Immature natural killer cell (primary cell): ENCODE measurements at regions not wholly inside any gene's neighbourhood (a gene's known extent, or its start where the extent isn't known, plus 50 kb on each side); places are given as distances from the start of the nearest gene placed in this dataset.

ENCODE experiments used
- DNase-seq, 3 donors: peaks; one replicate each; pipeline ENCODE4 v3.0.0; 2022; ENCODE audit warnings: mixed read lengths in 1 of 3
- H3K27ac Mint-ChIP-seq, 6 donors: one replicate each; pipeline ENCODE4 v1.8.0; 2020; ENCODE audit warnings: mixed read lengths in 6 of 6, mild to moderate bottlenecking in 5 of 6, inconsistent platforms in 4 of 6, moderate library complexity in 3 of 6
- H3K27me3 Mint-ChIP-seq, 3 donors: one replicate each; pipeline ENCODE4 v1.8.0; 2020 to 2021; ENCODE audit warnings: low read depth in 3 of 3, mild to moderate bottlenecking in 3 of 3, mixed read lengths in 3 of 3, moderate library complexity in 3 of 3, inconsistent platforms in 1 of 3
- H3K36me3 Mint-ChIP-seq, 3 donors: one replicate each; pipeline ENCODE4 v1.8.0; 2020; ENCODE audit warnings: mixed read lengths in 3 of 3, inconsistent platforms in 2 of 3, mild to moderate bottlenecking in 2 of 3
- H3K4me1 Mint-ChIP-seq, 2 donors: one replicate each; pipeline ENCODE4 v1.8.0; 2020; ENCODE audit warnings: inconsistent platforms in 2 of 2, mild to moderate bottlenecking in 2 of 2, mixed read lengths in 2 of 2, moderate library complexity in 1 of 2
- H3K4me3 Mint-ChIP-seq, 5 donors: one replicate each; pipeline ENCODE4 v1.8.0; 2020; ENCODE audit warnings: mild to moderate bottlenecking in 5 of 5, mixed read lengths in 5 of 5, inconsistent platforms in 3 of 5, moderate library complexity in 3 of 5
- H3K9me3 Mint-ChIP-seq, 6 donors: one replicate each; pipeline ENCODE4 v1.8.0; 2020; ENCODE audit warnings: mild to moderate bottlenecking in 6 of 6, mixed read lengths in 6 of 6, inconsistent platforms in 4 of 6, moderate library complexity in 3 of 6

- peaks cover 3 to 7% (median 7%) of the 10 kb centered on the region in 3 donors for H3K27me3 Mint-ChIP-seq
- no peak for DNase-seq
- H3K9me3 Mint-ChIP-seq: peaks cover 0 to 3% (median 0%) of the 10 kb centered on the region in 6 donors
- H3K4me1 Mint-ChIP-seq: no peaks in the 10 kb centered on the region
- H3K36me3 Mint-ChIP-seq: no peaks in the 10 kb centered on the region
- no peak overlapping the region for H3K27ac Mint-ChIP-seq
- peak overlapping the region in 1 of 5 donors; percentile 21 for H3K4me3 Mint-ChIP-seq
Measured at GRCh38 chr2:239534581-239535412, 134.0 kb upstream of the HDAC4 start.

- Mint-ChIP-seq H3K4me1 (no peaks in the 10 kb centered on the region), H3K27ac (no peak overlapping the region), H3K9me3 (peaks cover 0 to 3% (median 0%) of the 10 kb centered on the region in 6 donors), H3K4me3 (no peak overlapping the region), H3K36me3 (no peaks in the 10 kb centered on the region), H3K27me3 (peaks cover 3 to 7% (median 6%) of the 10 kb centered on the region in 3 donors)
- DNase-seq: no peak
Measured at GRCh38 chr2:239533569-239534316, 132.9 kb upstream of the HDAC4 start.

- no peak overlapping the region for H3K27ac Mint-ChIP-seq
Measured at GRCh38 chr2:239532859-239533258, 132.0 kb upstream of the HDAC4 start.

GRCh38 chr2:239532250-239532649 is 131.4 kb upstream of the HDAC4 start:
- no peaks in the 10 kb centered on the region for H3K4me1 Mint-ChIP-seq
- H3K9me3 Mint-ChIP-seq: peaks cover 0 to 3% (median 0%) of the 10 kb centered on the region in 6 donors
- H3K27ac Mint-ChIP-seq: no peak overlapping the region
- H3K36me3 Mint-ChIP-seq: no peaks in the 10 kb centered on the region
- no peak for DNase-seq
- peaks cover 3 to 7% (median 6%) of the 10 kb centered on the region in 3 donors for H3K27me3 Mint-ChIP-seq
- H3K4me3 Mint-ChIP-seq: no peak overlapping the region

More at GRCh38 chr2:239532859-239533258, 132.0 kb upstream of the HDAC4 start:
- Mint-ChIP-seq H3K9me3 (peaks cover 0 to 3% (median 0%) of the 10 kb centered on the region in 6 donors), H3K27me3 (peaks cover 3 to 7% (median 6%) of the 10 kb centered on the region in 3 donors), H3K36me3 (no peaks in the 10 kb centered on the region), H3K4me3 (no peak overlapping the region), H3K4me1 (no peaks in the 10 kb centered on the region)
- DNase-seq: no peak

- no peak for DNase-seq
- no peaks in the 10 kb centered on the region for H3K36me3 Mint-ChIP-seq
Measured at GRCh38 chr2:239531456-239532241, 130.8 kb upstream of the HDAC4 start.

GRCh38 chr2:239530749-239531316 is 130.0 kb upstream of the HDAC4 start:
- no peak overlapping the region for H3K4me3 Mint-ChIP-seq
- no peaks in the 10 kb centered on the region for H3K4me1 Mint-ChIP-seq
- no peak for DNase-seq
- no peak overlapping the region for H3K27ac Mint-ChIP-seq
- H3K9me3 Mint-ChIP-seq: peaks cover 0 to 3% (median 0%) of the 10 kb centered on the region in 6 donors
- H3K27me3 Mint-ChIP-seq: peaks cover 3 to 7% (median 6%) of the 10 kb centered on the region in 3 donors
- no peaks in the 10 kb centered on the region for H3K36me3 Mint-ChIP-seq

More at GRCh38 chr2:239531456-239532241, 130.8 kb upstream of the HDAC4 start:
- no peaks in the 10 kb centered on the region for H3K4me1 Mint-ChIP-seq
- peaks cover 0 to 3% (median 0%) of the 10 kb centered on the region in 6 donors for H3K9me3 Mint-ChIP-seq
- no peak overlapping the region for H3K4me3 Mint-ChIP-seq
- H3K27ac Mint-ChIP-seq: no peak overlapping the region
- H3K27me3 Mint-ChIP-seq: peaks cover 3 to 7% (median 6%) of the 10 kb centered on the region in 3 donors

GRCh38 chr2:239529313-239530015 is 128.6 kb upstream of the HDAC4 start:
- Mint-ChIP-seq H3K36me3 (no peaks in the 10 kb centered on the region), H3K4me3 (no peak overlapping the region), H3K4me1 (no peaks in the 10 kb centered on the region), H3K27me3 (peaks cover 3 to 7% (median 4%) of the 10 kb centered on the region in 3 donors), H3K9me3 (peaks cover 0 to 3% (median 0%) of the 10 kb centered on the region in 6 donors), H3K27ac (no peak overlapping the region)
- no peak for DNase-seq

- H3K4me1 Mint-ChIP-seq: no peaks in the 10 kb centered on the region
- no peak for DNase-seq
- peaks cover 0 to 3% (median 0%) of the 10 kb centered on the region in 6 donors for H3K9me3 Mint-ChIP-seq
- no peaks in the 10 kb centered on the region for H3K36me3 Mint-ChIP-seq
- peaks cover 3 to 7% (median 4%) of the 10 kb centered on the region in 3 donors for H3K27me3 Mint-ChIP-seq
- no peak overlapping the region for H3K27ac Mint-ChIP-seq
- no peak overlapping the region for H3K4me3 Mint-ChIP-seq
Measured at GRCh38 chr2:239528883-239529282, 128.1 kb upstream of the HDAC4 start.

GRCh38 chr2:239528146-239528545 is 127.3 kb upstream of the HDAC4 start:
- Mint-ChIP-seq H3K9me3 (peaks cover 0 to 2% (median 0%) of the 10 kb centered on the region in 6 donors), H3K27me3 (peaks cover 2 to 4% (median 4%) of the 10 kb centered on the region in 3 donors), H3K27ac (no peak overlapping the region), H3K4me1 (no peaks in the 10 kb centered on the region), H3K36me3 (no peaks in the 10 kb centered on the region), H3K4me3 (no peak overlapping the region)
- no peak for DNase-seq

- no peaks in the 10 kb centered on the region for H3K4me1 Mint-ChIP-seq
- H3K27ac Mint-ChIP-seq: no peak overlapping the region
- no peaks in the 10 kb centered on the region for H3K36me3 Mint-ChIP-seq
- DNase-seq: no peak
- peaks cover 0 to 4% (median 2%) of the 10 kb centered on the region in 3 donors for H3K27me3 Mint-ChIP-seq
- H3K9me3 Mint-ChIP-seq: no peaks in the 10 kb centered on the region
- H3K4me3 Mint-ChIP-seq: no peak overlapping the region
Measured at GRCh38 chr2:239526666-239527415, 126.0 kb upstream of the HDAC4 start.

- H3K9me3 Mint-ChIP-seq: no peaks in the 10 kb centered on the region
- H3K27ac Mint-ChIP-seq: no peak overlapping the region
- no peaks in the 10 kb centered on the region for H3K36me3 Mint-ChIP-seq
- H3K4me1 Mint-ChIP-seq: no peaks in the 10 kb centered on the region
- no peak overlapping the region for H3K4me3 Mint-ChIP-seq
- no peak for DNase-seq
- peaks cover 0 to 4% (median 2%) of the 10 kb centered on the region in 3 donors for H3K27me3 Mint-ChIP-seq
Measured at GRCh38 chr2:239526038-239526437, 125.2 kb upstream of the HDAC4 start.

- Mint-ChIP-seq H3K9me3 (no peaks in the 10 kb centered on the region), H3K27ac (no peak overlapping the region), H3K36me3 (no peaks in the 10 kb centered on the region), H3K4me3 (no peak overlapping the region), H3K4me1 (no peaks in the 10 kb centered on the region), H3K27me3 (peaks cover 0 to 5% (median 0%) of the 10 kb centered on the region in 3 donors)
- DNase-seq: no peak
Measured at GRCh38 chr2:239523954-239524330, 123.1 kb upstream of the HDAC4 start.
